ENCODE measurements at regions not wholly inside any gene's neighbourhood (a gene's known extent, or its start where the extent isn't known, plus 50 kb on each side); places are given as distances from the start of the nearest gene placed in this dataset.

GRCh38 chr13:33994198-33994597 lies 176.2 kb downstream of the RFC3 start:
- TF ChIP-seq POLR2A (IDR thresholded peaks at IDR 0.05) (no peak), CTCF (IDR thresholded peaks at IDR 0.05) (no peak)
